H9 (cell line): ENCODE measurements at regions not wholly inside any gene's neighbourhood (a gene's known extent, or its start where the extent isn't known, plus 50 kb on each side); places are given as distances from the start of the nearest gene placed in this dataset.

Experiments
- DNase-seq: peaks from one replicate; pipeline ENCODE4 v3.0.0-alpha.2; 2017
- H2AFZ ChIP-seq: one replicate; pipeline ENCODE4 v1.6.1; 2013; ENCODE audit warnings: mild to moderate bottlenecking, low read length, control low read depth, moderate library complexity
- H2AK5ac ChIP-seq: 2 replicates; pipeline ENCODE4 v1.6.1; 2013; ENCODE audit warnings: low read length, control low read depth, mixed read lengths; ENCODE audit not compliant: insufficient read length
- H2BK120ac ChIP-seq: one replicate; pipeline ENCODE4 v1.6.1; 2013; ENCODE audit warnings: low read depth, mild to moderate bottlenecking, low read length, control low read depth, inconsistent platforms; ENCODE audit not compliant: poor library complexity, severe bottlenecking
- H2BK12ac ChIP-seq: 2 replicates; pipeline ENCODE4 v1.6.1; 2013; ENCODE audit warnings: low read length, control low read depth, mixed read lengths, low read depth; ENCODE audit not compliant: insufficient read length
- H2BK15ac ChIP-seq: 2 replicates; pipeline ENCODE4 v1.6.1; 2013; ENCODE audit warnings: low read depth, low read length, control low read depth
- H2BK20ac ChIP-seq: one replicate; pipeline ENCODE4 v1.6.1; 2013; ENCODE audit warnings: low read depth, mild to moderate bottlenecking, low read length, control low read depth, inconsistent platforms; ENCODE audit not compliant: poor library complexity, severe bottlenecking
- H2BK5ac ChIP-seq: 2 replicates; pipeline ENCODE4 v1.6.1; 2013; ENCODE audit warnings: low read length, control low read depth, mixed read lengths; ENCODE audit not compliant: insufficient read length
- H3K14ac ChIP-seq: 2 replicates; pipeline ENCODE4 v1.6.1; 2013; ENCODE audit warnings: low read length, control low read depth; ENCODE audit not compliant: insufficient read depth
- H3K18ac ChIP-seq: 2 replicates; pipeline ENCODE4 v1.6.1; 2013; ENCODE audit warnings: low read depth, mild to moderate bottlenecking, mixed read lengths, low read length, control low read depth; ENCODE audit not compliant: insufficient read length
- H3K23ac ChIP-seq: 2 replicates; pipeline ENCODE4 v1.6.1; 2013; ENCODE audit warnings: low read length, control low read depth, mixed read lengths, low read depth; ENCODE audit not compliant: insufficient read length
- H3K23me2 ChIP-seq: 2 replicates; pipeline ENCODE4 v1.6.1; 2013; ENCODE audit warnings: low read depth, mild to moderate bottlenecking, mixed read lengths, low read length, control low read depth; ENCODE audit not compliant: insufficient read length, poor library complexity, severe bottlenecking
- H3K27ac ChIP-seq: 2 replicates; pipeline ENCODE4 v1.5.1; 2013; ENCODE audit warnings: low read length, control low read depth, mixed read lengths, low read depth; ENCODE audit not compliant: insufficient read length
- H3K27me3 ChIP-seq: 2 replicates; pipeline ENCODE4 v1.6.1; 2013; ENCODE audit warnings: low read length, control low read depth, inconsistent platforms; ENCODE audit not compliant: insufficient read depth
- H3K4ac ChIP-seq: 2 replicates; pipeline ENCODE4 v1.6.1; 2013; ENCODE audit warnings: low read depth, mild to moderate bottlenecking, control low read depth, inconsistent platforms, low read length, moderate library complexity
- H3K4me1 ChIP-seq: 2 replicates; pipeline ENCODE4 v1.6.1; 2013; ENCODE audit warnings: low read length, control low read depth, inconsistent platforms; ENCODE audit not compliant: insufficient read depth
- H3K4me2 ChIP-seq: 2 replicates; pipeline ENCODE4 v1.6.1; 2013; ENCODE audit warnings: low read length, control low read depth, mixed read lengths; ENCODE audit not compliant: insufficient read length, insufficient read depth
- H3K56ac ChIP-seq: 2 replicates; pipeline ENCODE4 v1.6.1; 2013; ENCODE audit warnings: low read depth, mild to moderate bottlenecking, mixed read lengths, low read length, control low read depth; ENCODE audit not compliant: insufficient read length
- H3K79me1 ChIP-seq: 2 replicates; pipeline ENCODE4 v1.6.1; 2013; ENCODE audit warnings: low read depth, mild to moderate bottlenecking, moderate library complexity, low read length, control low read depth, inconsistent platforms; ENCODE audit not compliant: insufficient read depth, poor library complexity, severe bottlenecking
- H3K79me2 ChIP-seq: 2 replicates; pipeline ENCODE4 v1.6.1; 2013; ENCODE audit warnings: low read length, control low read depth, inconsistent platforms; ENCODE audit not compliant: insufficient read depth
- H3K9ac ChIP-seq: 2 replicates; pipeline ENCODE4 v1.6.1; 2013; ENCODE audit warnings: low read length, control low read depth, mixed read lengths; ENCODE audit not compliant: insufficient read length; ENCODE audit errors: extremely low read depth
- H3K9me3 ChIP-seq: one replicate; pipeline ENCODE4 v1.6.1; 2013; ENCODE audit warnings: low read depth, low read length, inconsistent platforms; ENCODE audit not compliant: control insufficient read depth
- H3T11ph ChIP-seq: one replicate; pipeline ENCODE4 v1.6.1; 2013; ENCODE audit warnings: mild to moderate bottlenecking, low read length, control low read depth, inconsistent platforms
- H4K20me1 ChIP-seq: one replicate; pipeline ENCODE4 v1.6.1; 2013; ENCODE audit not compliant: control insufficient read depth, insufficient read length, insufficient read depth
- H4K5ac ChIP-seq: 2 replicates; pipeline ENCODE4 v1.6.1; 2013; ENCODE audit warnings: low read depth, mild to moderate bottlenecking, mixed read lengths, low read length, control low read depth; ENCODE audit not compliant: insufficient read length
- H4K8ac ChIP-seq: replicated peaks from 2 replicates; pipeline ENCODE4 v1.6.1; 2013; ENCODE audit warnings: low read length, control low read depth, mixed read lengths, low read depth; ENCODE audit not compliant: insufficient read length
- H4K91ac ChIP-seq: 2 replicates; pipeline ENCODE4 v1.6.1; 2013; ENCODE audit warnings: low read depth, mild to moderate bottlenecking, moderate library complexity, mixed read lengths, low read length, control low read depth; ENCODE audit not compliant: insufficient read length
- H3K27ac Mint-ChIP-seq, 3 experiments: 2 replicates in 2 of 3; 3 replicates in 1 of 3; pipeline ENCODE4 v1.8.0; 2020 to 2021; ENCODE audit warnings: mixed read lengths in 3 of 3, mild to moderate bottlenecking in 1 of 3, moderate library complexity in 1 of 3
- H3K27me3 Mint-ChIP-seq: 2 replicates; pipeline ENCODE4 v1.8.0; 2021; ENCODE audit warnings: low read depth, mild to moderate bottlenecking, moderate library complexity, mixed read lengths
- H3K36me3 Mint-ChIP-seq, 3 experiments: 2 replicates in 2 of 3; 3 replicates in 1 of 3; pipeline ENCODE4 v1.8.0; 2020 to 2021; ENCODE audit warnings: low read depth in 3 of 3, mixed read lengths in 3 of 3; ENCODE audit not compliant: insufficient read depth in 1 of 3
- H3K4me1 Mint-ChIP-seq, 2 experiments: 2 replicates each; pipeline ENCODE4 v1.8.0; 2020; ENCODE audit warnings: mixed read lengths in 2 of 2
- H3K4me3 Mint-ChIP-seq, 2 experiments: 2 replicates in 1 of 2; 3 replicates in 1 of 2; pipeline ENCODE4 v1.8.0; 2020 to 2021; ENCODE audit warnings: mild to moderate bottlenecking in 2 of 2, mixed read lengths in 2 of 2, moderate library complexity in 1 of 2
- H3K9me3 Mint-ChIP-seq, 2 experiments: 2 replicates in 1 of 2; 3 replicates in 1 of 2; pipeline ENCODE4 v1.8.0; 2020; ENCODE audit warnings: mild to moderate bottlenecking in 2 of 2, mixed read lengths in 2 of 2, moderate library complexity in 1 of 2
- CTCF ChIP-seq: fragments of 200-600 bp; sonication (generic); conservative IDR thresholded peaks from 3 replicates; pipeline ENCODE4 v1.8.0; 2021; ENCODE audit warnings: antibody characterized with exemption, mild to moderate bottlenecking

- Histone ChIP-seq H3K27ac (no peak overlapping the region), H3K79me2 (no peaks in the 10 kb centered on the region)
- no peaks in the 10 kb centered on the region for H3K9me3 Mint-ChIP-seq
Observed at GRCh38 chr6:112941613-112942012, 594.5 kb downstream of the RFPL4B start.

More at GRCh38 chr6:112941613-112942012, 594.5 kb downstream of the RFPL4B start:
- no peak overlapping the region for H3K4me2 ChIP-seq
- H3K27me3 Mint-ChIP-seq: no peaks in the 10 kb centered on the region
- no peak overlapping the region for H2BK12ac ChIP-seq
- no peak overlapping the region for H3K23ac ChIP-seq
- no peak overlapping the region for H2AK5ac ChIP-seq
- no peak overlapping the region for H2BK5ac ChIP-seq
- no peak overlapping the region for H4K5ac ChIP-seq
- no peak for TF ChIP-seq CTCF
- no peak overlapping the region; a peak in 1 of 7 replicates for H3K27ac Mint-ChIP-seq
- H2AFZ ChIP-seq: no peak overlapping the region
- H3K9me3 ChIP-seq: no peaks in the 10 kb centered on the region
- H3T11ph ChIP-seq: no peak overlapping the region
- H3K56ac ChIP-seq: no peak overlapping the region
- H3K4me1 Mint-ChIP-seq: peaks cover 0 to 3% of the 10 kb centered on the region in 2 experiments; a peak in 1 of 4 replicates
- no peaks in the 10 kb centered on the region for H3K23me2 ChIP-seq
- H2BK120ac ChIP-seq: no peak overlapping the region
- no peak overlapping the region for H4K8ac ChIP-seq
- no peak overlapping the region for H3K9ac ChIP-seq
- H4K91ac ChIP-seq: no peak overlapping the region
- H3K27me3 ChIP-seq: no peaks in the 10 kb centered on the region
- no peaks in the 10 kb centered on the region for H4K20me1 ChIP-seq
- H3K4me1 ChIP-seq: no peaks in the 10 kb centered on the region
- no peak overlapping the region for H3K4ac ChIP-seq
- no peaks in the 10 kb centered on the region for H3K36me3 Mint-ChIP-seq
- no peaks in the 10 kb centered on the region for H3K79me1 ChIP-seq
- no peak overlapping the region for H3K18ac ChIP-seq
- no peak for DNase-seq
- no peak overlapping the region for H2BK20ac ChIP-seq
- no peak overlapping the region for H2BK15ac ChIP-seq
- H3K4me3 Mint-ChIP-seq: no peak overlapping the region
- H3K14ac ChIP-seq: no peak overlapping the region
